ENCODE measurements at regions not wholly inside any gene's neighbourhood (a gene's known extent, or its start where the extent isn't known, plus 50 kb on each side); places are given as distances from the start of the nearest gene placed in this dataset.

GRCh38 chr4:17065821-17066220 lies 167.4 kb upstream of the LDB2 start:
- Histone ChIP-seq H3F3A (ENCODE audit: low read depth) (no peaks in the 10 kb centered on the region), H4K20me1 (ENCODE audit: low read depth) (no peaks in the 10 kb centered on the region), H3K36me3 (no peaks in the 10 kb centered on the region), H3K4me3 (no peak overlapping the region), H3K27ac (no peak overlapping the region), H3K79me2 (ENCODE audit: low read depth) (no peaks in the 10 kb centered on the region), H3K4me1 (no peaks in the 10 kb centered on the region), H3K9me3 (ENCODE audit: low read depth) (no peaks in the 10 kb centered on the region), H3K27me3 (no peaks in the 10 kb centered on the region), H2AFZ (replicated peaks) (no peak overlapping the region), H3K4me2 (no peak overlapping the region), H3K9ac (no peak overlapping the region)
- Mint-ChIP-seq H3K27ac (no peak overlapping the region), H3K4me3 (no peak overlapping the region), H3K9me3 (no peaks in the 10 kb centered on the region), H3K27me3 (ENCODE audit: insufficient read depth, low read depth) (no peaks in the 10 kb centered on the region), H3K4me1 (no peaks in the 10 kb centered on the region), H3K36me3 (no peaks in the 10 kb centered on the region)
- TF ChIP-seq EZH2 (IDR thresholded peaks at IDR 0.05), result no peak
- TF ChIP-seq EZH2phosphoT487 (IDR thresholded peaks at IDR 0.05), result no peak
- TF ChIP-seq, protein P1, sequence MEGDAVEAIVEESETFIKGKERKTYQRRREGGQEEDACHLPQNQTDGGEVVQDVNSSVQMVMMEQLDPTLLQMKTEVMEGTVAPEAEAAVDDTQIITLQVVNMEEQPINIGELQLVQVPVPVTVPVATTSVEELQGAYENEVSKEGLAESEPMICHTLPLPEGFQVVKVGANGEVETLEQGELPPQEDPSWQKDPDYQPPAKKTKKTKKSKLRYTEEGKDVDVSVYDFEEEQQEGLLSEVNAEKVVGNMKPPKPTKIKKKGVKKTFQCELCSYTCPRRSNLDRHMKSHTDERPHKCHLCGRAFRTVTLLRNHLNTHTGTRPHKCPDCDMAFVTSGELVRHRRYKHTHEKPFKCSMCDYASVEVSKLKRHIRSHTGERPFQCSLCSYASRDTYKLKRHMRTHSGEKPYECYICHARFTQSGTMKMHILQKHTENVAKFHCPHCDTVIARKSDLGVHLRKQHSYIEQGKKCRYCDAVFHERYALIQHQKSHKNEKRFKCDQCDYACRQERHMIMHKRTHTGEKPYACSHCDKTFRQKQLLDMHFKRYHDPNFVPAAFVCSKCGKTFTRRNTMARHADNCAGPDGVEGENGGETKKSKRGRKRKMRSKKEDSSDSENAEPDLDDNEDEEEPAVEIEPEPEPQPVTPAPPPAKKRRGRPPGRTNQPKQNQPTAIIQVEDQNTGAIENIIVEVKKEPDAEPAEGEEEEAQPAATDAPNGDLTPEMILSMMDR (IDR thresholded peaks at IDR 0.05), result no peak
- DNase-seq (ENCODE audit: low spot score), result no peak

DNA sequence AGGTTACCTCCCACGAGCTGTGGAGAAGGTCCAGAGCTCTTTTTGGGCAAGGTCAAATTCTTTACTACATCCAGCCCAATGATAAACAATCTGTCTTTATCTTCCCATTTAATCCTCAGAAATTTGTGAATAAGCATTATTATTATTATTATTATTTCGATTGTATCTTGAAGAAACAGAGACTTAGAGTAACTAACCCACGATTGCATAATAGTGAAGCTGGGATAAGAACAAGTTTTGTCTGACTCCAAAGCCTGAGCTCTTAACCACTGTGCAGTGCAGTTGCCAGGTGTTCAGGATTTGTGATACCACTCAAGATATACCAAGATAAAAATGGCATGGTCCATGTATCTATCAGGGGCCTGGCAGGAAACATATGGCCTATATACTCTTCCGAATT lies 166.5 kb upstream of the LDB2 start:
- Histone ChIP-seq H3K9ac (no peak overlapping the region), H3K27me3 (no peaks in the 10 kb centered on the region), H3F3A (ENCODE audit: low read depth) (no peaks in the 10 kb centered on the region), H3K4me1 (no peaks in the 10 kb centered on the region), H3K79me2 (ENCODE audit: low read depth) (no peaks in the 10 kb centered on the region), H3K36me3 (no peaks in the 10 kb centered on the region), H3K4me2 (no peak overlapping the region), H2AFZ (replicated peaks) (no peak overlapping the region), H4K20me1 (ENCODE audit: low read depth) (no peaks in the 10 kb centered on the region), H3K9me3 (ENCODE audit: low read depth) (no peaks in the 10 kb centered on the region), H3K4me3 (no peak overlapping the region), H3K27ac (no peak overlapping the region)
- Mint-ChIP-seq H3K4me1 (no peaks in the 10 kb centered on the region), H3K9me3 (no peaks in the 10 kb centered on the region), H3K27me3 (ENCODE audit: insufficient read depth, low read depth) (no peaks in the 10 kb centered on the region), H3K36me3 (no peaks in the 10 kb centered on the region), H3K4me3 (no peak overlapping the region), H3K27ac (no peak overlapping the region)
- TF ChIP-seq EZH2 (IDR thresholded peaks at IDR 0.05) (no peak), EZH2phosphoT487 (IDR thresholded peaks at IDR 0.05) (no peak)
- TF ChIP-seq, protein P1 (IDR thresholded peaks at IDR 0.05), result no peak
- DNase-seq (ENCODE audit: low spot score), result no peak

- Mint-ChIP-seq H3K9me3 (no peaks in the 10 kb centered on the region), H3K4me3 (no peak overlapping the region), H3K36me3 (no peaks in the 10 kb centered on the region), H3K27ac (no peak overlapping the region), H3K27me3 (ENCODE audit: insufficient read depth, low read depth) (no peaks in the 10 kb centered on the region), H3K4me1 (no peaks in the 10 kb centered on the region)
- Histone ChIP-seq H3K27me3 (no peaks in the 10 kb centered on the region), H2AFZ (replicated peaks) (no peak overlapping the region), H3K4me2 (no peak overlapping the region), H3K36me3 (no peaks in the 10 kb centered on the region), H3K9ac (no peak overlapping the region), H3K4me3 (no peak overlapping the region), H3K27ac (no peak overlapping the region), H3F3A (ENCODE audit: low read depth) (no peaks in the 10 kb centered on the region), H3K79me2 (ENCODE audit: low read depth) (no peaks in the 10 kb centered on the region), H3K4me1 (no peaks in the 10 kb centered on the region), H4K20me1 (ENCODE audit: low read depth) (no peaks in the 10 kb centered on the region), H3K9me3 (ENCODE audit: low read depth) (no peaks in the 10 kb centered on the region)
- TF ChIP-seq EZH2phosphoT487 (IDR thresholded peaks at IDR 0.05) (no peak), EZH2 (IDR thresholded peaks at IDR 0.05) (no peak)
- TF ChIP-seq, protein P1 (IDR thresholded peaks at IDR 0.05), result no peak
- DNase-seq (ENCODE audit: low spot score), result no peak
These were observed 165.4 kb upstream of the LDB2 start for GRCh38 chr4:17063888-17064287.

DNA sequence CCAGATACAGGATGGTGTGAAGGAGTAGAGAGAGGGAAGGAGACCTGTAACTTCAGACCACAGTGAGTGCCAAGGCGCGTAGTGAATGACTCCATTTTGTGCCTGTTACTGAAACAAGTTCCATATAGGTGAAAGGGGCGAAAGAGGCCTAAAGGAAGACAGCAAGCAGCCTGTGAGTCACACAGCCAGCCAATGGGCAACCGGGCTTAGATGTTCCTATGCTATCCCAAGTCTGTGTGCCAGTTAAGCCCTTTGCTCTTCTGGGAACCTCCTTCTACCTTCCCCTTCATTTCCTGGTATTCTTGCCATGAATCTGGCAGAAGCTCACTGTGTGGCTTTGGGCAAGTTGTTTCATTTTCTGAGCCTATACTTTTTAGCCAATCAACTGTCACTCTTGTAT lies 161.8 kb upstream of the LDB2 start:
- H3F3A ChIP-seq (ENCODE audit: low read depth), result no peaks in the 10 kb centered on the region
- no peak overlapping the region for H3K4me3 Mint-ChIP-seq

More for the DNA sequence above, 161.8 kb upstream of the LDB2 start:
- no peaks in the 10 kb centered on the region for H3K4me1 Mint-ChIP-seq
- no peaks in the 10 kb centered on the region for H3K27me3 ChIP-seq
- H3K4me3 ChIP-seq, result no peak overlapping the region
- no peaks in the 10 kb centered on the region for H3K9me3 Mint-ChIP-seq
- DNase-seq (ENCODE audit: low spot score), result no peak
- no peaks in the 10 kb centered on the region for H4K20me1 ChIP-seq (ENCODE audit: low read depth)
- no peaks in the 10 kb centered on the region for H3K36me3 Mint-ChIP-seq
- TF ChIP-seq EZH2phosphoT487 (IDR thresholded peaks at IDR 0.05), result no peak
- TF ChIP-seq EZH2 (IDR thresholded peaks at IDR 0.05), result no peak
- TF ChIP-seq, protein P1 (IDR thresholded peaks at IDR 0.05), result no peak
- H3K9me3 ChIP-seq (ENCODE audit: low read depth), result no peaks in the 10 kb centered on the region
- peaks cover 2% of the 10 kb centered on the region for H3K27me3 Mint-ChIP-seq (ENCODE audit: insufficient read depth, low read depth)
- no peak overlapping the region for H3K9ac ChIP-seq
- H3K36me3 ChIP-seq, result no peaks in the 10 kb centered on the region
- no peaks in the 10 kb centered on the region for H3K79me2 ChIP-seq (ENCODE audit: low read depth)
- H3K4me1 ChIP-seq, result no peaks in the 10 kb centered on the region
- H3K27ac ChIP-seq, result no peak overlapping the region
- H2AFZ ChIP-seq (replicated peaks), result no peak overlapping the region
- H3K27ac Mint-ChIP-seq, result no peak overlapping the region
- no peak overlapping the region for H3K4me2 ChIP-seq

All from neural progenitor cell (in vitro differentiated cells).